GM12878 (cell line): ENCODE measurements at regions not wholly inside any gene's neighbourhood (a gene's known extent, or its start where the extent isn't known, plus 50 kb on each side); places are given as distances from the start of the nearest gene placed in this dataset.

ENCODE experiments used
- BRCA1 ChIP-seq: IDR thresholded peaks from 2 replicates; pipeline ENCODE4 v1.6.1; 2011; ENCODE audit warnings: low read depth, low read length, improper control_type of control experiment
- E2F8 ChIP-seq: fragments of 450-650 bp; IDR thresholded peaks from 2 replicates; pipeline ENCODE4 v1.6.1; 2018; ENCODE audit warnings: mild to moderate bottlenecking, low read depth, moderate library complexity; ENCODE audit not compliant: partially characterized antibody
- EED ChIP-seq: sonication (generic); IDR thresholded peaks from 2 replicates; pipeline ENCODE4 v1.6.1; 2016; ENCODE audit warnings: antibody characterized with exemption, low read depth
- MYC ChIP-seq: IDR thresholded peaks from 2 replicates; pipeline ENCODE4 v1.6.1; 2011; ENCODE audit warnings: mild to moderate bottlenecking, low read length, moderate library complexity, inconsistent platforms; ENCODE audit not compliant: insufficient read depth, insufficient replicate concordance, insufficient read length, severe bottlenecking
- POLR2AphosphoS2 ChIP-seq: IDR thresholded peaks from 2 replicates; pipeline ENCODE4 v1.6.1; 2011; ENCODE audit warnings: low read depth, mild to moderate bottlenecking, low read length, improper control_type of control experiment, moderate library complexity
- ZBTB4 ChIP-seq: fragments of 450-650 bp; formaldehyde crosslinking; IDR thresholded peaks from 2 replicates; pipeline ENCODE4 v1.4.0; 2022; ENCODE audit warnings: mild to moderate bottlenecking, moderate library complexity
- TF ChIP-seq, protein P1 (sequence below): IDR thresholded peaks from 2 replicates; pipeline ENCODE4 v1.6.1; 2011; ENCODE audit warnings: low read depth, low read length, improper control_type of control experiment, borderline replicate concordance

- no peak for TF ChIP-seq ZBTB4 (CRISPR knock-in tag)
- TF ChIP-seq POLR2AphosphoS2 = no peak
- no peak for TF ChIP-seq MYC
- TF ChIP-seq, protein P1, sequence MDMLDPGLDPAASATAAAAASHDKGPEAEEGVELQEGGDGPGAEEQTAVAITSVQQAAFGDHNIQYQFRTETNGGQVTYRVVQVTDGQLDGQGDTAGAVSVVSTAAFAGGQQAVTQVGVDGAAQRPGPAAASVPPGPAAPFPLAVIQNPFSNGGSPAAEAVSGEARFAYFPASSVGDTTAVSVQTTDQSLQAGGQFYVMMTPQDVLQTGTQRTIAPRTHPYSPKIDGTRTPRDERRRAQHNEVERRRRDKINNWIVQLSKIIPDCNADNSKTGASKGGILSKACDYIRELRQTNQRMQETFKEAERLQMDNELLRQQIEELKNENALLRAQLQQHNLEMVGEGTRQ = no peak
- TF ChIP-seq BRCA1 = no peak
- TF ChIP-seq E2F8 = no peak
- TF ChIP-seq EED = no peak
These were observed 80.9 kb downstream of the LARP7 start (continued) for GRCh38 chr4:112717856-112718255.
